Mammary epithelial cell (primary cell): ENCODE measurements at regions not wholly inside any gene's neighbourhood (a gene's known extent, or its start where the extent isn't known, plus 50 kb on each side); places are given as distances from the start of the nearest gene placed in this dataset.

Source experiments
- CTCF ChIP-seq, 2 donors: IDR thresholded peaks in 1 of 2; conservative IDR thresholded peaks in 1 of 2; 2 replicates each; pipeline ENCODE4 v1.5.1; 2011 to 2012; ENCODE audit warnings: inconsistent platforms in 2 of 2, low read length in 2 of 2, mild to moderate bottlenecking in 2 of 2, control low read depth in 1 of 2, low read depth in 1 of 2; ENCODE audit not compliant: insufficient read depth in 1 of 2; ENCODE audit errors: extremely low read depth in 1 of 2
- EZH2 ChIP-seq: IDR thresholded peaks from 2 replicates; pipeline ENCODE4 v1.6.1; 2012; ENCODE audit warnings: low read length, inconsistent platforms, borderline replicate concordance

DNA sequence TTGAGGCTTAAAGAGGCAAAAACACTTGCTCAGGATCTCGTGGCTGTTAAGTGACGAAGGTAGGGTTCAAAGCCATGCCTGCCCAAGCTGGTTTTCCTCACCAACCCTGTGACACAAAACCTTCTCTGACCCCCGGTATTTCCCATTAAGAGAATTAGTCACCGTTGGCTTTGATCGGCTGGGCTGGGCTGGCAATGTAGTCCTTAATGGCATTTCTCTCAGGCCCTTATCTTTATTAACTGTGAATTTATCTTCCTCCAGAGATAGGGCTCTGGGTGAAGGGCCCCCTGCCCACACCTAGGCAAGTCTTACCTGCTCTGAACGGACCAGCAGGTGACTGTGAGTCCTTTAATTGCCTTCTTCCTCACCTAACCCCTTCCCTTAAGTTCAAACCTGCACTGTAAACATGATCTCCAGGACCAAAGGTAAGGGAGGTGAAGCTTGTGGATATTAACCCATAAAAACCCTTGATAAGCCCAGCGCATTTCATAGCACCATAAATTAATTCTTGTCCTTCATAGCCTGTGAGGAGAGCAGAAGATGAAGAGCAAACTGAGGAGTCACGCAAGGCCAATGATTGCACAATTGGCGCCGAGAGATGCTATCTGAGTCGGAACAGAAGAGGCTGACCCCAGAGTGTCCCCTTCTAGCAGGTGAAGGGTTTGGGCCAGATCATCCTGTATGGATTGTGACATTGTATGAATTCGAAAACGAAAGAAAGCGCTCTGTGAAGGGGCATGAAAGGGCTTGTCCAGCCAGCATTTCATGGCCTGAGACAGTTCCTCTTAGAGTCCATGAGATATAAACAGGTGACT lies 790.8 kb upstream of the TBX3 start:
- no peak for TF ChIP-seq CTCF (conservative IDR thresholded peaks at IDR 0.05 in 1 of 2, IDR thresholded peaks at IDR 0.05 in 1 of 2; ENCODE audit: extremely low read depth in 1 of 2, insufficient read depth in 1 of 2, low read depth in 1 of 2, low read length in 2 of 2)
- TF ChIP-seq EZH2: no peak
